Adrenal gland (tissue), 9 donors: ENCODE measurements at regions not wholly inside any gene's neighbourhood (a gene's known extent, or its start where the extent isn't known, plus 50 kb on each side); places are given as distances from the start of the nearest gene placed in this dataset.

Source experiments
- DNase-seq, 7 donors: peaks; one replicate each; pipeline ENCODE4 v3.0.0-alpha.2; 2019 to 2020
- H3K27ac ChIP-seq, 5 donors: fragments of 200-600 bp; sonication (generic) in 4 of 5; 1 replicate in 3 of 5; 2 replicates in 2 of 5; pipeline versions ENCODE4 v1.5.1 to v1.8.0; 2016 to 2020; ENCODE audit warnings: mild to moderate bottlenecking in 1 of 5
- H3K27me3 ChIP-seq: fragments of 200-600 bp; 2 replicates; pipeline ENCODE4 v1.8.0; 2021
- H3K36me3 ChIP-seq, 2 donors: fragments of 200-600 bp; replicated peaks in 1 of 2; 1 replicate in 1 of 2; 2 replicates in 1 of 2; pipeline versions ENCODE4 v1.5.1 to v1.8.0; 2018 to 2022
- H3K4me1 ChIP-seq, 2 donors: fragments of 200-600 bp; replicated peaks in 1 of 2; 1 replicate in 1 of 2; 2 replicates in 1 of 2; pipeline versions ENCODE4 v1.5.1 to v1.8.0; 2018 to 2021
- H3K4me3 ChIP-seq, 4 donors: fragments of 200-600 bp; sonication (generic) in 3 of 4; one replicate each; pipeline ENCODE4 v1.5.1; 2016 to 2018
- H3K9me3 ChIP-seq, 3 donors: fragments of 200-600 bp; sonication (generic) in 1 of 3; replicated peaks in 1 of 3; 1 replicate in 2 of 3; 2 replicates in 1 of 3; pipeline versions ENCODE4 v1.5.1 to v1.8.0; 2016 to 2021
- CTCF ChIP-seq, 6 experiments: fragments of 450-650 bp in 4 of 6; fragments of 200-600 bp in 2 of 6; sonication (generic) in 1 of 6; IDR thresholded peaks; 1 replicate in 5 of 6; 2 replicates in 1 of 6; pipeline versions ENCODE4 v1.5.1 to v1.8.0; 2016 to 2021; ENCODE audit warnings: antibody characterized with exemption in 6 of 6, mild to moderate bottlenecking in 2 of 6, moderate library complexity in 1 of 6
- POLR2A ChIP-seq, 2 donors: fragments of 450-650 bp; IDR thresholded peaks; one replicate each; pipeline ENCODE4 v1.6.1; 2017; ENCODE audit warnings: antibody characterized with exemption in 2 of 2, mild to moderate bottlenecking in 2 of 2, moderate library complexity in 1 of 2
- WGBS, 4 donors: extraction: QIAGEN DNeasy Blood & Tissue Kit in 2 of 4; methylation state at CpG; one replicate each; pipeline versions ENCODE4 v1.1.5 to v1.1.7; 2013 to 2017; 5-methylcytosine and 5-hydroxymethylcytosine counted together
- intact Hi-C, 2 donors: fragments of 100-400 bp; cut with DNase I; formaldehyde crosslinking; loops; one replicate each; pipeline versions ENCODE4 v1.14.1 to v1.15.0; 2022 to 2023
- donor health status: healthy with polysubstance abuse.
- donor health status: Bipolar disorder and iron deficiency.
- donor health status: DM: yes; HTN: yes; CAD: no.
- donor health status: DM: no; HTN: no; CAD: no.
- donor health status: DM: no; HTN: no; CAD: no.

DNA sequence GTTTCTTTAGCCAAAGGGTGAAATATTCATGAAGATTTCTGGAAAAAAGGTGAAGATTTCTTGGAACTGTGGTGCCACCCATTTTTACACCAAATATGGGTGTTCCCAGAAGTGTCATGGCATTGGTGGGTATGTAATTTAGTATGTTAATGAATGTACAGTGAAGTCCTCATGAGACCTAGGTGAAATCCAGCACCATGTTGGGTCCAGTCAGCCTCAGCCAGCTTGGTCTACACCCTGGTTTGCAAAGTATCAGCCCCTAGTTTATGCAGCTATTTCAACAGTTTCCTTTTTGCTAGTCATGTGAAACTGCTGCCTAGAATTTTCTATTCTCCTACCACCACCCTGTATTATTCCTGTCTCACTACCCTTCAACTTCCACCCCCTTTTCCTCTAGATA is 63.1 kb upstream of the CXADR start:
- intact Hi-C loops: no loop called here
- no peak for TF ChIP-seq CTCF (IDR thresholded peaks at IDR 0.05)
- no peak for TF ChIP-seq POLR2A (IDR thresholded peaks at IDR 0.05)
- no peak overlapping the region for H3K27ac ChIP-seq
- H3K4me1 ChIP-seq: peaks cover 0 to 5% of the 10 kb centered on the region in 2 donors
- no peaks in the 10 kb centered on the region for H3K27me3 ChIP-seq
- H3K4me3 ChIP-seq: no peak overlapping the region
- no peaks in the 10 kb centered on the region for H3K36me3 ChIP-seq
- DNase-seq: no peak
- no peaks in the 10 kb centered on the region for H3K9me3 ChIP-seq

DNA sequence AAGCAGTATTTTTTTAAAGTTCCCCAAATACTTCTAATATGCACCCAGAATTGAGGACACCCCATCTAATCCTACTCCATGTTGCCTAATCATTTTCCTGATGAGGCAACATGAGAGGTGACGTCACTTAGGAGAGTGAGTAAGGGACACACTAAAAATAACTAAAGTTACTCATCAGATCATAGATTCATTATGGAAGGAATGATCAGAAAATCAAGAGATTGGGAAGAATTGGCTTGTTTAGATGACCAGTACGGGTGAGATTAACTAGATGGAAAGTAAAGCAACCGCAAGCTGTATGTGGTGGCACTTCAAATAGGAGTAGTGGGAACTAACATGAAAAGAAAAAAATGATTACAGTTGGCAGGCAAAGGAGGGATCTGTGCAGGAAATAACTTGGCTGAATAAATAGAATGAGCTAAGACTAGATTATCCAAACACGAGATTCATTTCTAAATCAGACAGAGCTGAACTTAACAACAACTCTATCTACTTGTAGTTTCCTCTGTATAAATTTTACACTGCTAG is 61.4 kb upstream of the CXADR start:
- intact Hi-C loops: no loop called here
- H3K4me1 ChIP-seq: peaks cover 0 to 5% of the 10 kb centered on the region in 2 donors
- H3K9me3 ChIP-seq: no peaks in the 10 kb centered on the region
- TF ChIP-seq CTCF (IDR thresholded peaks at IDR 0.05) (no peak), POLR2A (IDR thresholded peaks at IDR 0.05) (no peak)
- H3K4me3 ChIP-seq: no peak overlapping the region
- H3K27ac ChIP-seq: peak overlapping the region in 1 of 5 donors; percentile 1
- H3K27me3 ChIP-seq: no peaks in the 10 kb centered on the region
- 43 to 56% (median 52%) methylated on average over 4 of the region's 4 CpGs for WGBS, 4 donors
- no peaks in the 10 kb centered on the region for H3K36me3 ChIP-seq
- DNase-seq: peak in 5 of 7 donors; percentile 31 to 62 (median 47)

GRCh38 chr21:17454315-17455027 is 58.4 kb upstream of the CXADR start:
- Histone ChIP-seq H3K27ac (peak overlapping the region in 2 of 5 donors; percentile 36 to 69), H3K4me1 (peaks cover 0 to 5% of the 10 kb centered on the region in 2 donors), H3K4me3 (no peak overlapping the region), H3K27me3 (no peaks in the 10 kb centered on the region), H3K9me3 (no peaks in the 10 kb centered on the region), H3K36me3 (no peaks in the 10 kb centered on the region)
- peak; percentile 40 to 92 (median 77) for DNase-seq
- peak in 2 of 6 experiments; percentile 6 to 25 for TF ChIP-seq CTCF (IDR thresholded peaks at IDR 0.05)
- peak in 1 of 2 donors; percentile 20 for TF ChIP-seq POLR2A (IDR thresholded peaks at IDR 0.05)
- WGBS, 4 donors: 4 to 9% (median 6%) methylated on average over 24 of the region's 24 CpGs
- intact Hi-C loops: no loop called here

GRCh38 chr21:17455028-17455353 is 57.9 kb upstream of the CXADR start:
- no peak for DNase-seq
- TF ChIP-seq POLR2A (IDR thresholded peaks at IDR 0.05): no peak
- no peak for TF ChIP-seq CTCF (IDR thresholded peaks at IDR 0.05)
- H3K27me3 ChIP-seq: no peaks in the 10 kb centered on the region
- no peaks in the 10 kb centered on the region for H3K9me3 ChIP-seq
- H3K4me1 ChIP-seq: peaks cover 0 to 5% of the 10 kb centered on the region in 2 donors
- WGBS, 4 donors: 18 to 45% (median 26%) methylated on average over 4 of the region's 4 CpGs
- no peak overlapping the region for H3K4me3 ChIP-seq
- no peaks in the 10 kb centered on the region for H3K36me3 ChIP-seq
- intact Hi-C loops: no loop called here
- H3K27ac ChIP-seq: no peak overlapping the region
